Ishikawa (cell line): ENCODE measurements at regions not wholly inside any gene's neighbourhood (a gene's known extent, or its start where the extent isn't known, plus 50 kb on each side); places are given as distances from the start of the nearest gene placed in this dataset.

ENCODE experiments used
- CEBPB ChIP-seq: IDR thresholded peaks from 2 replicates; pipeline ENCODE4 v1.6.1; 2012
- CREB1 ChIP-seq: IDR thresholded peaks from 2 replicates; pipeline ENCODE4 v1.6.1; 2012; ENCODE audit warnings: low read depth
- EGR1 ChIP-seq: IDR thresholded peaks from 2 replicates; pipeline ENCODE4 v1.6.1; 2012
- EP300 ChIP-seq: IDR thresholded peaks from 2 replicates; pipeline ENCODE4 v1.6.1; 2012; ENCODE audit warnings: borderline replicate concordance
- FOXM1 ChIP-seq: IDR thresholded peaks from 2 replicates; pipeline ENCODE4 v1.6.1; 2012; ENCODE audit warnings: low read depth, borderline replicate concordance
- MAX ChIP-seq: IDR thresholded peaks from 2 replicates; pipeline ENCODE4 v1.6.1; 2012
- NFIC ChIP-seq: IDR thresholded peaks from 2 replicates; pipeline ENCODE4 v1.6.1; 2012
- RAD21 ChIP-seq: IDR thresholded peaks from 2 replicates; pipeline ENCODE4 v1.6.1; 2012; ENCODE audit warnings: low read depth
- TAF1 ChIP-seq: IDR thresholded peaks from 2 replicates; pipeline ENCODE4 v1.6.1; 2012; ENCODE audit warnings: low read depth, mild to moderate bottlenecking
- TCF12 ChIP-seq: IDR thresholded peaks from 2 replicates; pipeline ENCODE4 v1.6.1; 2012; ENCODE audit warnings: low read depth
- TEAD4 ChIP-seq: IDR thresholded peaks from 2 replicates; pipeline ENCODE4 v1.6.1; 2012
- YY1 ChIP-seq: IDR thresholded peaks from 2 replicates; pipeline ENCODE4 v1.6.1; 2012; ENCODE audit warnings: low read depth
- ZBTB7A ChIP-seq: IDR thresholded peaks from 2 replicates; pipeline ENCODE4 v1.6.1; 2012; ENCODE audit warnings: low read depth
- TF ChIP-seq, protein P1 (sequence below): IDR thresholded peaks from 2 replicates; pipeline ENCODE4 v1.6.1; 2012; ENCODE audit warnings: low read depth, mild to moderate bottlenecking
- TF ChIP-seq, protein P2 (sequence below): IDR thresholded peaks from 2 replicates; pipeline ENCODE4 v1.6.1; 2012

GRCh38 chrX:125953814-125954213, 212.3 kb downstream of the DCAF12L2 start:
- no peak for TF ChIP-seq TEAD4
- TF ChIP-seq NFIC = no peak
- no peak for TF ChIP-seq FOXM1
- TF ChIP-seq TCF12 = no peak
- no peak for TF ChIP-seq TAF1
- no peak for TF ChIP-seq YY1
- no peak for TF ChIP-seq CEBPB
- no peak for TF ChIP-seq CREB1
- TF ChIP-seq, protein P1, sequence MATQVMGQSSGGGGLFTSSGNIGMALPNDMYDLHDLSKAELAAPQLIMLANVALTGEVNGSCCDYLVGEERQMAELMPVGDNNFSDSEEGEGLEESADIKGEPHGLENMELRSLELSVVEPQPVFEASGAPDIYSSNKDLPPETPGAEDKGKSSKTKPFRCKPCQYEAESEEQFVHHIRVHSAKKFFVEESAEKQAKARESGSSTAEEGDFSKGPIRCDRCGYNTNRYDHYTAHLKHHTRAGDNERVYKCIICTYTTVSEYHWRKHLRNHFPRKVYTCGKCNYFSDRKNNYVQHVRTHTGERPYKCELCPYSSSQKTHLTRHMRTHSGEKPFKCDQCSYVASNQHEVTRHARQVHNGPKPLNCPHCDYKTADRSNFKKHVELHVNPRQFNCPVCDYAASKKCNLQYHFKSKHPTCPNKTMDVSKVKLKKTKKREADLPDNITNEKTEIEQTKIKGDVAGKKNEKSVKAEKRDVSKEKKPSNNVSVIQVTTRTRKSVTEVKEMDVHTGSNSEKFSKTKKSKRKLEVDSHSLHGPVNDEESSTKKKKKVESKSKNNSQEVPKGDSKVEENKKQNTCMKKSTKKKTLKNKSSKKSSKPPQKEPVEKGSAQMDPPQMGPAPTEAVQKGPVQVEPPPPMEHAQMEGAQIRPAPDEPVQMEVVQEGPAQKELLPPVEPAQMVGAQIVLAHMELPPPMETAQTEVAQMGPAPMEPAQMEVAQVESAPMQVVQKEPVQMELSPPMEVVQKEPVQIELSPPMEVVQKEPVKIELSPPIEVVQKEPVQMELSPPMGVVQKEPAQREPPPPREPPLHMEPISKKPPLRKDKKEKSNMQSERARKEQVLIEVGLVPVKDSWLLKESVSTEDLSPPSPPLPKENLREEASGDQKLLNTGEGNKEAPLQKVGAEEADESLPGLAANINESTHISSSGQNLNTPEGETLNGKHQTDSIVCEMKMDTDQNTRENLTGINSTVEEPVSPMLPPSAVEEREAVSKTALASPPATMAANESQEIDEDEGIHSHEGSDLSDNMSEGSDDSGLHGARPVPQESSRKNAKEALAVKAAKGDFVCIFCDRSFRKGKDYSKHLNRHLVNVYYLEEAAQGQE = no peak
- no peak for TF ChIP-seq EP300
- TF ChIP-seq EGR1 = no peak
- TF ChIP-seq, protein P2, sequence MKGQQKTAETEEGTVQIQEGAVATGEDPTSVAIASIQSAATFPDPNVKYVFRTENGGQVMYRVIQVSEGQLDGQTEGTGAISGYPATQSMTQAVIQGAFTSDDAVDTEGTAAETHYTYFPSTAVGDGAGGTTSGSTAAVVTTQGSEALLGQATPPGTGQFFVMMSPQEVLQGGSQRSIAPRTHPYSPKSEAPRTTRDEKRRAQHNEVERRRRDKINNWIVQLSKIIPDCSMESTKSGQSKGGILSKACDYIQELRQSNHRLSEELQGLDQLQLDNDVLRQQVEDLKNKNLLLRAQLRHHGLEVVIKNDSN = no peak
- TF ChIP-seq RAD21 = no peak
- no peak for TF ChIP-seq MAX

DNA sequence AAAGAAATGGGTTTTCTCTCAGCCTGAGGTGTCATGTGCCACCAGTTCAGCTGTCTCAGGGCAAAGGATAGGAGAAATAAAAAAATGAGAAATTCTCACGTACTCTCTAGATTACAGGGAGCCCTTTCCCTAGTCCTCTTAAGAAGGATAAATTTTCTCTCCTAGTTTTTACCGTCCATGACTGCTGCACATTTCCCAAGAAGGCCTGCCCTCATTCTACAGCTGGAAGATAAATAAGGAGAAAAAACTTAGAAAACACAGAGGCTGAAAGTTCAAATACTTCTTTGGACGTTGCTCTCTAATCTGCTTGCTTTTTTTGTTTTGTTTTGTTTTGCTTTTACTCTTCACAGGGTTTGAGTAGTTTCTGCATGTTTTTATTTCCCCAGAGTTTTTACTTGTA, 211.9 kb downstream of the DCAF12L2 start:
- TF ChIP-seq MAX = no peak
- no peak for TF ChIP-seq TEAD4
- TF ChIP-seq YY1 = no peak
- no peak for TF ChIP-seq CREB1
- TF ChIP-seq RAD21 = no peak
- no peak for TF ChIP-seq TCF12
- no peak for TF ChIP-seq ZBTB7A
- TF ChIP-seq NFIC = no peak
- no peak for TF ChIP-seq CEBPB
- no peak for TF ChIP-seq TAF1
- TF ChIP-seq EP300 = no peak
- no peak for TF ChIP-seq EGR1
- TF ChIP-seq, protein P2 = no peak
- TF ChIP-seq FOXM1 = no peak

GRCh38 chrX:125977851-125978250, 188.2 kb downstream of the DCAF12L2 start:
- TF ChIP-seq TEAD4 (no peak), RAD21 (no peak), CREB1 (no peak), EP300 (no peak), ZBTB7A (no peak), TCF12 (no peak), EGR1 (no peak), CEBPB (no peak), FOXM1 (no peak), NFIC (no peak), TAF1 (no peak), MAX (no peak), YY1 (no peak)
- TF ChIP-seq, protein P1 = no peak
- TF ChIP-seq, protein P2 = no peak

DNA sequence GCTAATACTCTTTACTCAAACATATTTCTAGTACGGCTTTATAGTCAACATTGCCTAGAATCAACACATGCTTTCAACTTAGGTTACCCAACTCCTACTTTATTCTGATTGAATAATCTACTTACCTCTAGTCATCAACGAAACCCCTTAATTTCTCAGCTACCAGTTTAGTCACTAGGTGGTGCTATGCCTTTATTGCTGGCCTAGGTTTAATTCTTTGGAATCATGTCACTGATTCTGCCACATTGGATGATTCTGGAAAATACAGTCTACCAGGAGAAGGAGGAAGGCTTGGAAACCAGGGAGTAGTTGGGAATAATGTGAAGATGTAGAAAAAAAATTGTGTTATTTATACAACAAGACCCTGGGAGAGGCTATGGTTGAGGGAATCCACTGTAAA, 167.7 kb downstream of the DCAF12L2 start:
- TF ChIP-seq RAD21 (peak; percentile 26; the same call in 1 of the 2 replicates), YY1 (no peak), NFIC (no peak)

DNA sequence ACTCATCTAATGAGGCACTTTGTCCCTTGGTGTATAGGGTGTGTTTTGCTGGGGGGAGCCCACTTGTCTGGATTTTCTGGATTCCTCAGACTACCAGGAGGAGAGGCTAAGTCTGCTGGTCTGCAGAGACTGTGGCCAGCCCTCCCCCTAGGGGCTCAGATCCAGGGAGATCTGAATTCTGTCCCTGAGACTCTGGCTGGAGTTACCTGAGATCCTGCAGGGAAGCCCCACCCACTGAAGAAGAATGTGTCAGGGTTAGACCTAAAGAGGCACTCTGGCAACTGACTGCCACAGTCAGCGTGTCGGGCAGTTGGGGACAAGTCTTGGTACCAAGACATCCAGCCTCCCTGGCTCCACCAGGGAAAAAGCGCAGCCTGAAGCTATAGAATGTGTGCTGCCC, 138.9 kb downstream of the DCAF12L2 start:
- TF ChIP-seq TAF1 = no peak
- TF ChIP-seq TCF12 = no peak
- TF ChIP-seq, protein P2 = no peak
- no peak for TF ChIP-seq TEAD4
- TF ChIP-seq, protein P1 = no peak
- TF ChIP-seq NFIC = no peak
- no peak for TF ChIP-seq RAD21
- no peak for TF ChIP-seq MAX
- TF ChIP-seq EP300 = no peak
- no peak for TF ChIP-seq EGR1
- TF ChIP-seq YY1 = no peak
- TF ChIP-seq FOXM1 = no peak
- TF ChIP-seq CREB1 = no peak
- no peak for TF ChIP-seq CEBPB
- no peak for TF ChIP-seq ZBTB7A
